DMS 273 treated with DMSO at 0.1 percent for 48 hours (cell line): ENCODE measurements at regions not wholly inside any gene's neighbourhood (a gene's known extent, or its start where the extent isn't known, plus 50 kb on each side); places are given as distances from the start of the nearest gene placed in this dataset.
A peak's percentile ranks its signal among the peaks of the same experiment; 100 is the strongest.
"Not testable (repeated sequence)": the region's sequence is repeated elsewhere in the genome, so short reads cannot be mapped to it uniquely, and the experiment has no call there.

Experiments used
- DNase-seq: peaks from one replicate; lab custom pipeline; 2025; lab: John Stamatoyannopoulos, UW

GRCh38 chr6:102126488-102126887, 733.0 kb downstream of the GRIK2 start:
- no peak for DNase-seq

- DNase-seq = no peak
Observed at GRCh38 chr6:102127253-102127652, 733.7 kb downstream of the GRIK2 start.

DNA sequence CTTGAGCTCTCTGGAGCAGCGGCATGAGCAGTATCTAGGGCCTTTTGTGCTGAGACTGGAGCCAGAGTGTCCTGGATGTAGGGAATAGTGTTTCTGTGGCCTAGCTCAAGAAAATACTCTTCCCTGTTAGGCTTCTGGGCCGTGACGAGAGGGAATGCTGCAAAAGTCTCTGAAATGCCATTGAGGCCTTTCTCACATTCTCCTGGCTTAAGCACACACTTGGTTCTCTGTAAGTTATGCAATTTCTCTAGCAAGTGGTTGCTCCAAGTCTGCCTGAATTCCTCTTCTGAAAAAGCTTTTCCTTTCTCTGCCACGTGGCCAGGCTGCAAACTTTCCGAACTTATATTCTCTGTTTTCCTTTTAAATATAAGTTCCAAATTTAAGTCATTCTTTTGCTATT, 744.4 kb downstream of the GRIK2 start:
- no peak for DNase-seq

DNA sequence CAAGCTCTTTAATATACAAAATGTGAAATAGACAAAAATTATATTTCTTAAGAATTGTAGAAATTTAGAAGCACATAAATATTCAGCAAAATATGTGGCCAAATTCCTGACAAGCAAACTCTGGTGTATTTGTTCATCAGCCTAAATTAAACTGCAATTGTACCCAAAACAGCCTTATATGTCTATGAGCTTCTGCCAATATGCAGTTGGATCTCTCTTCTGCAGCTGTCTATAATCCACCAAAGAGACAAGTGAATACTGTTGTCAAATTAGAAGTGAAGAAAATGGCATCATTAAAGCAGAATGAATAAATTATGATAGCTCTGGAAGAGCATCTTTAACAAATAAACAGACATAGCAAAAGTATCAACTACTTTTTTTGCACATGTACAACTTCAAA, 755.7 kb downstream of the GRIK2 start:
- no peak for DNase-seq

- DNase-seq = no peak
Observed at GRCh38 chr6:102150549-102150948, 757.0 kb downstream of the GRIK2 start.

GRCh38 chr6:102154176-102154575, 760.7 kb downstream of the GRIK2 start:
- no peak for DNase-seq

GRCh38 chr6:102154874-102155273, 761.4 kb downstream of the GRIK2 start:
- DNase-seq = no peak

GRCh38 chr6:102169802-102170201, 776.3 kb downstream of the GRIK2 start:
- DNase-seq = not testable (repeated sequence)

DNA sequence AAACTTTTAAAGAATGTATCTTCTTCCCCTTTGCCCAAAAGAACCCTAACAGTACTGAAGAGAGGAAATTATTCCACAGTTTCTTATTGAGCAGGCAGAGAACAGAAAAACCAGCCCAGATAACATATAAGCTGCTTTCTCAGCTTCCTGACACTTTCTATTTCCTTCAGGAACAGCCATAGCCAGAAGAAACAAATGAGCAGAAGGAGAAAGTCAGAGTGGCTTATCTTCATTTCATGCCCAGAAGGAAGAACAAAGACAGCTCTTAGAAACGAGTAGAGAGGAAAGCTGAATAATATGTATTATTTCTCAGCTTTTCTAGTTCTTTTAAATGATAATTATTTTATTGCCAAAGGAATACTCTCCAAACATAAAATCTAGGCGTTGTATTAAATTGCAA, 793.7 kb downstream of the GRIK2 start:
- DNase-seq = no peak

- no peak for DNase-seq
Observed at GRCh38 chr6:102195311-102195710, 801.8 kb downstream of the GRIK2 start.

DNA sequence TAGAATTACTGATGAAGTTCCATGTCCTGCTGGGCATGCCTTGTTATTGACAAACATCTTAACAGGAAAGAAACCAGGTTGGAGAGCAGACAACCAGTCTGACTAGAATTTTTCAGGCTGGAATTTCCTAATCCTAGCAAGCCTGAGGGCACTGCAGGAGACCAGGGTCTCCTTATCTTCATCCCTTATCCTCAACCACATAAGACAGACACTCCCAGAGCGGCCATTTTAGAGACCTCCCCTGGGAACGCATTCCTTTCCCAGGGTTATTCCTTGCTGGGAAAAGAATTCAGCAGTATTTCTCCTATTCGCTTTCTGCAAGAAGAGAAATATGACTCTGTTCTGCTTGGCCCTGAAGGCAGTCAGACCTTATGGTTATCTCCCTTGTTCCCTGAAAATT, 803.7 kb downstream of the GRIK2 start:
- DNase-seq = no peak

DNA sequence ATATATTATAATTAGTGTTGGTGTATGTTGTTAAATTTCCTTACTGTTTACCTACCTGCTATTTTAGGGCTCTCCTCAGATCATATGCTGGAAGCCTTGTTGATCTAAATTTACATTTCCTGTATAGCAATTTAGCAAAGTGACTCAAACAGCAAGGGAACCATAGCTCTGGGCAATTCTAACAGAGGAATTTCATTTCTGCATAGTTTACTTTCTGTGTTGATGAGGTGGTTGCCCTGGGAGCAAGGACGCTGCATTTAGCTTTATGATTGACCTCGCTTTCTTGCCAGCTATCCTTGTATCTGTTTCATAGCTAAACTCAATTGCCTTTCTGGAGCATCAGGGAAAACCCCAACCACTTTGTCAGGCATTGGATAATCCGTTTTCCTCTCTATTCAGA, 810.8 kb downstream of the GRIK2 start:
- DNase-seq = no peak

- peak; percentile 30 for DNase-seq
Observed at GRCh38 chr6:102215425-102215824, 821.9 kb downstream of the GRIK2 start.

DNA sequence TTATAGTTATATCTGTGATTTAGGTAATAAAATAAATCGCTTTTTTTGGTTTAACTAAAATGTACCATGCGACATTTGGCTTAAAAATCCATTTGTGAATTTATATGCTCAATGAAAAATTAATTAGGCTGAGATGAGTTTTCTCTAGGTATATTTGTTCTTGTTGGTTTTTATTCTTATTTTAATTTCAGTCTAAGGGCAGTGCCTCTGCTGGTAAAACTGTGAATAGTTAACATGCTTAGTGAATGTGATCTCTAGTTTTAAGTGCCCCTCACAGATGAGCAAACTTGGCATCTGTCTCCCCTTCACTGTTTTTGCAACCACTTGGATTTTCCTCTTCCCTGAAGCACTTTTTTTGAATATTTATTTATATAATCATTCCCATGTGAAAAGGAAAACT, 822.7 kb downstream of the GRIK2 start:
- peak; percentile 8 for DNase-seq

GRCh38 chr6:102223942-102224341, 830.4 kb downstream of the GRIK2 start:
- no peak for DNase-seq

DNA sequence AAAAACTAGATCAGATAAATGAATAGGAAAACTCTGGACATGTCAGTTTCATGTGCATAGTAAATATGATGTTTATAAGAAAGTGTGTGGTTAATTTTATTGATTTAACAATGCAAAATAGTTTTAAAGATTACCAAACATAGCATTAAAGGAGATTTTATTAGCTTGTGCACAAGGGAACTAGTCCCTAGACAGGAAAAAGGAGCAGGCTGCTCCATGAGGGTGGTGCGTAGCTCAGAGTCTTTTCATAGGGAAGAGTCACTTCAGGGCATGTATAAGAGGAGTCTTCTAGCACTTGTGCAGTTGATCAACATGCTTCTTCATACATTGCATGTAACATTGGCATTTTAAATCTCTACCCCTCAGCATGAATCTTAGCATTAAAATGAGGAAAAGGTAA, 835.8 kb downstream of the GRIK2 start:
- DNase-seq = no peak
